GM12874 (cell line): ENCODE measurements at regions not wholly inside any gene's neighbourhood (a gene's known extent, or its start where the extent isn't known, plus 50 kb on each side); places are given as distances from the start of the nearest gene placed in this dataset.

ENCODE experiments used
- TF ChIP-seq, protein P1 (sequence below): IDR thresholded peaks from 2 replicates; pipeline ENCODE4 v1.5.1; 2011; ENCODE audit warnings: low read depth, mild to moderate bottlenecking, control low read depth, low read length, moderate library complexity; ENCODE audit not compliant: insufficient read depth

DNA sequence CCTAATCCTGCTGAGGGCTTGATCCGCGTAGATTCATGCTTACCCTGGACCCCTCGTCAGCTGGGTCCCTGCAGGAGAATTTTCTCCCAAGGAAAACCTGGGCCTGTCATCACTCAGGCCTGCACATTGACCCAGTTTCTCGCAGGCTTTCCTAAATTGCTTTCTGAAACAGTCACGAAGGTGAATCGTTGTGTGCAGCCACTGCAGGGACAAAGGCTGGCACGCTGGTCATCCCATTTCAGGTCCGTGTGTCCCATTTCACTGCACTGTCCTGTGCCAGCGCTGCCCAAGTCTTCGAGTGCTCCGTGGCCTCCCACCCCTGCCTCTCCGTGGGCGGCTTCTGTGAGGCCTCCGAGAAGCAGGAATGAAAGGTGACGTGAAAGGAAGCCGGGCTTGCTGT is 62.8 kb upstream of the YWHAQ start:
- TF ChIP-seq, protein P1, sequence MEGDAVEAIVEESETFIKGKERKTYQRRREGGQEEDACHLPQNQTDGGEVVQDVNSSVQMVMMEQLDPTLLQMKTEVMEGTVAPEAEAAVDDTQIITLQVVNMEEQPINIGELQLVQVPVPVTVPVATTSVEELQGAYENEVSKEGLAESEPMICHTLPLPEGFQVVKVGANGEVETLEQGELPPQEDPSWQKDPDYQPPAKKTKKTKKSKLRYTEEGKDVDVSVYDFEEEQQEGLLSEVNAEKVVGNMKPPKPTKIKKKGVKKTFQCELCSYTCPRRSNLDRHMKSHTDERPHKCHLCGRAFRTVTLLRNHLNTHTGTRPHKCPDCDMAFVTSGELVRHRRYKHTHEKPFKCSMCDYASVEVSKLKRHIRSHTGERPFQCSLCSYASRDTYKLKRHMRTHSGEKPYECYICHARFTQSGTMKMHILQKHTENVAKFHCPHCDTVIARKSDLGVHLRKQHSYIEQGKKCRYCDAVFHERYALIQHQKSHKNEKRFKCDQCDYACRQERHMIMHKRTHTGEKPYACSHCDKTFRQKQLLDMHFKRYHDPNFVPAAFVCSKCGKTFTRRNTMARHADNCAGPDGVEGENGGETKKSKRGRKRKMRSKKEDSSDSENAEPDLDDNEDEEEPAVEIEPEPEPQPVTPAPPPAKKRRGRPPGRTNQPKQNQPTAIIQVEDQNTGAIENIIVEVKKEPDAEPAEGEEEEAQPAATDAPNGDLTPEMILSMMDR = no peak

DNA sequence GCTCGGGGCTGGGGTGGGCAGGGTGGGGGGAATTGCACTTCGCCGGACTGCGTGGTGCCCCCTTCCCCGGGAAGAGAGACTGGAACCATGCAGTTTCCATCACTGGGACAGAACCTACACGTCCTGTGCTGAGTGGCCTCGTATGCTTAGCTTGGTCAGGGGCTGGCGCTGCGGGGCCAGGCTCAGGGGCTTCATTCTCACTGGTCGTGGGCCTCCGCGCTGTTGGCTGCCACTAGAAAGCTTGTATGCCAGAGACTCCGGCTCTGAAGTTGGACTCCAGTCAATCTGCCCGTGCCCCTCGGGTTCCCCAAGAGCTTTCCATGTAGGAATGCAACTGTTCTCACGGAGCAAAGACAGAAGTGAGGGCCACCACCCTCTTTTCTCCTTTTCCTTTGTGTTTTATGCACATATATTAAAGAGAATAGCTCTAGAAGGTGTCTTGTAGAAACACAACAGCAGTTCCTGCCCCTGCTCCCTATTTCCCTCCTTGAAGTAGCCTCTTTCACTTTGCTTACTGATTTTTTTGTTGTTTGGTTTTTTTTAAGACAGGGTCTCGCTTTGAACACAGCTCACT is 64.0 kb upstream of the YWHAQ start:
- TF ChIP-seq, protein P1 = no peak

DNA sequence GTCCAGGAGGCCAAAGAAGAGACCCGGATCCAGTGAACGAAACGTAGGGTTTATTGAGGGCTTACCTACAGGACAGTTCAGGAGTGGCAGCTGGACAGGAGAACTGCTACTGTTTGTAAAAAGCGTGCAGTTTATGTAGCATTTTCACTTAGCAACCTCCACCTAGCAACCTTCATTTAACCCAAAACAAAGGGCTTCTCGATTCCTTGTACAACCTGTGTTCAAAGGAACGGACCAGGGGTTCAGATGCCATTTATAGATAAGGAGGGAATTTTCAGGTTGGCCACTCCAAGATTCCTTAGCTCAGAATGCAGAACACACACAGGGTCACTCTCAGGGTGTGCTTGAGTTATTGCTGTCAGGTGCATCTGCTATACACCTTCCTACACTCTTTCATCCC is 65.1 kb upstream of the YWHAQ start:
- TF ChIP-seq, protein P1 = no peak

DNA sequence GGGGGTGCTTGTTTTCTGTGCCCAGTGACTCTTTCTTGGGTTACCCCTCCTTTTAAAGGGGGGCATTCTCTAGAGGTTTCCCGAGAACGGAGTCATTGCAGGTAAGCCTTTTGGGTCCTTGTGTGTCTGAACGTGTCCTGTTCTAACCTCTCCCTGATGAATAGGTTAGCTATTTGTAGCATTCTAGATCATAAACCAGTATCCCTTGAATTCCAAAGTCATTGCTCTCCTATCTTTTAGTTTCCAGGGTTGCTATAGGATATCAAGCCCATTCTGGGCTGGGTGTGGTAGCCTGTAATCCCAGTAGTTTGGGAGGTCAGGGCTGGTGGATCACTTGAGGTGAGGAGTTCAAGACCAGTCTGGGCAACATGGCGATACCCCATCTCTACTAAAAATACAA is 65.9 kb upstream of the YWHAQ start:
- TF ChIP-seq, protein P1 = no peak

DNA sequence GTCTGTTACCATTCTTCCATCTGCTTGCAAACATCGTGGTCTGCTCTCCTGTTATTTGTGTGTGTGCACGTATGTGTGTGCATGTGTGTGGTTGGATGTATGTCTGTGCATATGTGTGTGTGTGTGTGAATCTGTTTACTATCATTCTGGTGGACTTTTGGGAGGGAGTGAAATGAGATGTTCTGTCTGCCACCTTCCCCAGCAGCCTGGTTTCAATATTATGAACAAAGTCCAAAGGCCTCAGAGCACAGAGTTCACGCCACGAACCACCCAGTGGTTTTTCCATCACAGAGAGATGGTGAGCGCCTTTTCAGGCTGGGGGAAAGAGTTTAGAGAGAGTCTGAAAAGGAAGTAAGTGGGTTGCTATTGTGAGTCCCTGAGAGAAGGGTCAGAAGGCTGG is 67.1 kb upstream of the YWHAQ start:
- TF ChIP-seq, protein P1 = no peak

DNA sequence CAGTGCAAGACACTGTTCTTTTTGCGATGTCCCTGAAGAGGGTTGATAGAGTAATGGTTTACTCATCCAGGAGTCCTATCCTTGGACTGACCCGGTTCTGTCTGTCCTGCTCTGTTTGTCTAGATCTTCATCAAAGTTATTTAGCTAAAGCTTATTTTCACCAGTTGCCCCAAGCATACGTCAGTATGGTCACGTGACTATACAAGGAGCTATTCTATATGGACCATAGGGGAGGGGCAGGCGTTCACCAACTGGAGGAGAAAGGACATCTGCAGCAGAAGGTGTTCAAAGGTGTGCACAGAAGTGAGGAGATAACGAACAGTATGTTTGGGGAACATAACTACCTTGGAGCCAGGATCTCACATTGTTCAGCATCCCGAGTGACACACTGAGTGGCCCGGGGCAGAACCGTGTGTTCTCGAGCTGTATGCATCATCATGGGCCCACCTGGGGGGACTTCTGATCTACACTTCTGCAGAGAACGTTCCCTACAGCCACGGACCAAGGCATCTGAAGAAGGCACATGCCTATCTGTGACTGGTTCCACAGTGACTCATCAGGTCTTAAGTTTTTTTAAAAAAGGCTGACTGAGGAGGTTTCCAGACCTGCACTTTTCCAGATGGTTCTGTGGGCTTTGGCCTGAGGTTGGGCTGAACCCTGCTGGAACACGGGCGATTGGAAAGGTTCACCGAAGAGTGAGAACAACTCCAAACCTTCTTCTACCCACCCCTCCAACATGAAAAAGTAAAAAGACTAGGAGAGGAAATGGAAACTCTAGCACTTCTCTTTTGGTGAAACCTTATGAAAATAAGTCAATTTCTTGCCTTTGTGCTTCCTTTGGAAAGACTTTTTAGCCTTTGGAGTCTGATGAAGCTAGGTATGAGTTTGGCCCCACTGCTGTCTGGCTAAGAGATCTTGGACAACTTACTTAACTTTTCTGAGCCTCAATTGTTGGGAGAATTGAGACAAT is 68.6 kb upstream of the YWHAQ start:
- TF ChIP-seq, protein P1 = no peak

DNA sequence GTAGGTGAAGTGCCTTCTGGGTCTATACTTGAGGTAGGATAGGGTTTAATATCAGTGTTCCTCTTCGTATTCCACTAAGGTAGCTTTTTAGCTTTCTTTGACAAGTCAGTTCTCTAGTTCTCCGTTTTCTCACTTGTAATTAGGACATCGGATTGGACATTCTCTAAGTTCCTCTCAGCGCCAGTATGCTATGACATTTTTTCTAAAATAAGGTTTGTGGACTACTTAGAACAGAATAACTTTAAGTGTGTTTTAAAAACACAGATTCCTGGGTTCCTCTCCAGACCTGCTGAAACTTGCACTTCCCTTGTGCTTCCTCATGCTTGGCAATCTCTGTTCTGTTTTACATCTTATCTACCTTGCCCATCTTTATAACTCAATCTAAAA is 69.3 kb upstream of the YWHAQ start:
- TF ChIP-seq, protein P1 = no peak
